SU-DHL-6 (cell line): ENCODE measurements at regions not wholly inside any gene's neighbourhood (a gene's known extent, or its start where the extent isn't known, plus 50 kb on each side); places are given as distances from the start of the nearest gene placed in this dataset.

Experiments
- EZH2phosphoT487 ChIP-seq: fragments of 200-600 bp; sonication (generic), shearing (Covaris generic); conservative IDR thresholded peaks from 2 replicates; pipeline ENCODE4 v1.6.1; 2018; ENCODE audit warnings: mild to moderate bottlenecking, antibody characterized with exemption, low read length, moderate library complexity, mixed read lengths
- TF ChIP-seq, protein P1 (sequence below): fragments of 200-600 bp; sonication (generic); IDR thresholded peaks from one replicate; pipeline ENCODE4 v1.5.1; 2017; ENCODE audit warnings: antibody characterized with exemption, mild to moderate bottlenecking, low read length, moderate library complexity; ENCODE audit not compliant: insufficient read depth, poor library complexity, severe bottlenecking

GRCh38 chr1:221856228-221857093, 114.6 kb upstream of the DUSP10 start:
- TF ChIP-seq, protein P1, sequence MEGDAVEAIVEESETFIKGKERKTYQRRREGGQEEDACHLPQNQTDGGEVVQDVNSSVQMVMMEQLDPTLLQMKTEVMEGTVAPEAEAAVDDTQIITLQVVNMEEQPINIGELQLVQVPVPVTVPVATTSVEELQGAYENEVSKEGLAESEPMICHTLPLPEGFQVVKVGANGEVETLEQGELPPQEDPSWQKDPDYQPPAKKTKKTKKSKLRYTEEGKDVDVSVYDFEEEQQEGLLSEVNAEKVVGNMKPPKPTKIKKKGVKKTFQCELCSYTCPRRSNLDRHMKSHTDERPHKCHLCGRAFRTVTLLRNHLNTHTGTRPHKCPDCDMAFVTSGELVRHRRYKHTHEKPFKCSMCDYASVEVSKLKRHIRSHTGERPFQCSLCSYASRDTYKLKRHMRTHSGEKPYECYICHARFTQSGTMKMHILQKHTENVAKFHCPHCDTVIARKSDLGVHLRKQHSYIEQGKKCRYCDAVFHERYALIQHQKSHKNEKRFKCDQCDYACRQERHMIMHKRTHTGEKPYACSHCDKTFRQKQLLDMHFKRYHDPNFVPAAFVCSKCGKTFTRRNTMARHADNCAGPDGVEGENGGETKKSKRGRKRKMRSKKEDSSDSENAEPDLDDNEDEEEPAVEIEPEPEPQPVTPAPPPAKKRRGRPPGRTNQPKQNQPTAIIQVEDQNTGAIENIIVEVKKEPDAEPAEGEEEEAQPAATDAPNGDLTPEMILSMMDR = no peak
- no peak for TF ChIP-seq EZH2phosphoT487
